Neuron (in vitro differentiated cells): ENCODE measurements at regions not wholly inside any gene's neighbourhood (a gene's known extent, or its start where the extent isn't known, plus 50 kb on each side); places are given as distances from the start of the nearest gene placed in this dataset.
"Not testable (repeated sequence)": the region's sequence is repeated elsewhere in the genome, so short reads cannot be mapped to it uniquely, and the experiment has no call there.

Experiments used
- H2AFZ ChIP-seq: one replicate; pipeline ENCODE4 v1.6.1; 2013; ENCODE audit warnings: low read depth, mild to moderate bottlenecking, inconsistent platforms, low read length, moderate library complexity
- H3K27me3 ChIP-seq: one replicate; pipeline ENCODE4 v1.6.1; 2013; ENCODE audit warnings: low read length; ENCODE audit not compliant: insufficient read depth
- H3K36me3 ChIP-seq: one replicate; pipeline ENCODE4 v1.6.1; 2013; ENCODE audit warnings: low read length; ENCODE audit not compliant: insufficient read depth
- H3K4me1 ChIP-seq: one replicate; pipeline ENCODE4 v1.6.1; 2013; ENCODE audit warnings: low read length; ENCODE audit not compliant: insufficient read depth
- H3K4me3 ChIP-seq: 2 replicates; pipeline ENCODE4 v1.5.1; 2013; ENCODE audit warnings: mild to moderate bottlenecking, low read length, moderate library complexity
- H3K9me3 ChIP-seq: one replicate; pipeline ENCODE4 v1.6.1; 2013; ENCODE audit warnings: low read length

DNA sequence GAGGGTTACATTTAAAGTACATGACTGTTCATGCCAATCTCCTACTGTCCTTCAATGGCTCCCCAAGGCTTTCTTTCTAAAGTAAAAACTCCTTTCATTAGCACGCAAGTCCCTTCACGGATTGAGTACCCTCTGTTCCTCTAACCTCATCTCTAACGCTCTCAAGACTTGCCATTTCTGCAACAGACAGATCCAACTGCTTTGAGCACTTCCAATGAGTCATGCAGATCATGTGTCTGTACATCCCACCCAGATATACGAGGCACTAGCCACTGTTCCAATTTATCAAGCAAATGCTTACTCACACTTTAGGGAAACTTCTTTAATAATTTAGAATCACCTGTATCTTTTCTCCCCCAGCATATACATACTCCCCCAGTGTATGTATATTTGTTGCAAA, 332.5 kb upstream of the ZFP42 start:
- H3K9me3 ChIP-seq = no peaks in the 10 kb centered on the region
- H3K27me3 ChIP-seq = no peaks in the 10 kb centered on the region
- no peak overlapping the region for H2AFZ ChIP-seq
- H3K4me3 ChIP-seq = no peak overlapping the region
- no peaks in the 10 kb centered on the region for H3K4me1 ChIP-seq
- H3K36me3 ChIP-seq = no peaks in the 10 kb centered on the region

GRCh38 chr4:187664011-187664410, 331.6 kb upstream of the ZFP42 start:
- Histone ChIP-seq H3K36me3 (no peaks in the 10 kb centered on the region), H3K27me3 (no peaks in the 10 kb centered on the region), H3K4me3 (no peak overlapping the region), H3K9me3 (no peaks in the 10 kb centered on the region), H3K4me1 (no peaks in the 10 kb centered on the region), H2AFZ (no peak overlapping the region)

- Histone ChIP-seq H3K4me3 (no peak overlapping the region), H3K9me3 (no peaks in the 10 kb centered on the region), H3K4me1 (no peaks in the 10 kb centered on the region), H3K27me3 (no peaks in the 10 kb centered on the region), H3K36me3 (no peaks in the 10 kb centered on the region), H2AFZ (no peak overlapping the region)
Observed at GRCh38 chr4:187665086-187665485, 330.5 kb upstream of the ZFP42 start.

GRCh38 chr4:187666034-187666433, 329.5 kb upstream of the ZFP42 start:
- Histone ChIP-seq H2AFZ (no peak overlapping the region), H3K36me3 (no peaks in the 10 kb centered on the region), H3K9me3 (no peaks in the 10 kb centered on the region), H3K4me3 (no peak overlapping the region), H3K4me1 (no peaks in the 10 kb centered on the region), H3K27me3 (no peaks in the 10 kb centered on the region)

- Histone ChIP-seq H3K4me1 (no peaks in the 10 kb centered on the region), H3K27me3 (no peaks in the 10 kb centered on the region), H3K36me3 (no peaks in the 10 kb centered on the region), H3K9me3 (no peaks in the 10 kb centered on the region), H2AFZ (no peak overlapping the region), H3K4me3 (no peak overlapping the region)
Observed at GRCh38 chr4:187666697-187667494, 328.7 kb upstream of the ZFP42 start.

DNA sequence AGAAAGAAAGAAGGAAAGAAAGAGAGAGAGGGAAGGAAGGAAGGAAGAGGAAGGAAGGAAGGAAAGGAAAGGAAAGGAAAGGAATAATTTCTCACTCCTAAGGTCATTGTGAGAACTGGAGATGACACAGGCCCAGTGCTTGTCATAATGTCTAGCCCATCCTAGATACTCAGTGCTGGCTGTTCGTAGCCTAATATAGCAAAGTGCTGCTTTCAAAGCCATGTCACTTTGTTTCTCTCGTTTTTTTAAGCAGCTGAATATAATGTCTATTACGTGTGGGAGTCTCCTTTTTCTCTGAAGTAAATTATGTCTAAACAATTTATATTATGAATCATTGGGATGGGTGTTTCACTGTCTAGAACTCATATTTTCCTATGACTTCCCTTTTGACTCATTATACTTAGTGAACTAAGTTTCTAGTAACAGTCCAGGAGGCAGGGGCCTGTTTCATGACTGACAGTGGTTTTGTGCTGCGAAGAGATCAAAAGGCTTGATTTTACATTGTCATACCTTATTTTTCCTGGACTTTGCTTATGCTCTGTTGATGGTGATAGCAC, 327.0 kb upstream of the ZFP42 start:
- Histone ChIP-seq H3K9me3 (no peaks in the 10 kb centered on the region), H3K4me1 (no peaks in the 10 kb centered on the region), H3K4me3 (no peak overlapping the region), H3K27me3 (no peaks in the 10 kb centered on the region), H2AFZ (no peak overlapping the region), H3K36me3 (no peaks in the 10 kb centered on the region)

DNA sequence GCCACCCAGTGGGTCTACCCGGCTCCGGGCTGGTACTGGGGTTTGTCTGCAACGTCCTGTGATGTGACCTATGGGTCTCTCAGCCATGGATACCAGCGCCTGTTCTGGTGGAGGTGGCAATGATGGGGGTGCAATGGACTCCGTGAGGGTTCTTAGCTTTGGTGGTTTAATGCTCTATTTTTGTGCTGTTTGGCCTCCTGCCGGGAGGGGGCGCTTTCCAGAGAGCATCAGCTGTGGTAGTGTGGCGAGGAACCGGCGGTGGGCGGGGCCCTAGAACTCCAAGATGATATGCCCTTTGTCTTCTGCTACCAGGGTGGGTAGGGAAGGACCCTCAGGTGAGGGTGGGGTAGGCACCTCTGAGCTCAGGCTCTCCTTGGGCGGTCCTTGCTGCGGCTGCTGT, 324.1 kb upstream of the ZFP42 start:
- not testable (repeated sequence) for H3K9me3 ChIP-seq, H2AFZ ChIP-seq, H3K4me3 ChIP-seq, H3K27me3 ChIP-seq, H3K4me1 ChIP-seq, H3K36me3 ChIP-seq

GRCh38 chr4:187671958-187672357, 323.6 kb upstream of the ZFP42 start:
- not testable (repeated sequence) for H3K4me3 ChIP-seq

DNA sequence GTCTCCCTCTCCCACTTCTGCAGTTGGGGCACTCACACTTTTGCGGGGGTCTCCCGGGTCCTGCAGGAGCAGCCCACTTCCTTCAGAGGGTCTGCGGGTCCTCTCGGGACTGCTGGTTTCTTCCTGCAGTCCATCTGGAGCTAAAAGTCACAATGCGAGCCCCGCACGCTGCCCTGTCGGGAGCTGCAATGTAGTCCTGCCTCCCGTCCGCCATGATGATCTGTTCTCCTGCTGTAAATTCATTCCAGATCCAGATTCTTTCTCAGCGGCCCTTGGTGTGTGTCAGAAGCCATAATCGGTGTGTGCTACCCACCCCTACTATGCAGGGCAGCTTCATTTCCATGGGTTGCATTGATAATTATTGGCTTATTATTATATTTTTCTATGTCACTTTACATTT, 323.0 kb upstream of the ZFP42 start:
- H2AFZ ChIP-seq, H3K4me3 ChIP-seq: not testable (repeated sequence)

More at GRCh38 chr4:187671958-187672357, 323.6 kb upstream of the ZFP42 start:
- not testable (repeated sequence) for H3K4me1 ChIP-seq, H2AFZ ChIP-seq, H3K36me3 ChIP-seq, H3K27me3 ChIP-seq, H3K9me3 ChIP-seq

GRCh38 chr4:187679450-187679849, 316.1 kb upstream of the ZFP42 start:
- H3K4me3 ChIP-seq = no peak overlapping the region
- H3K4me1 ChIP-seq = no peaks in the 10 kb centered on the region
- no peaks in the 10 kb centered on the region for H3K36me3 ChIP-seq
- H2AFZ ChIP-seq = no peak overlapping the region
- H3K9me3 ChIP-seq = no peaks in the 10 kb centered on the region
- H3K27me3 ChIP-seq = no peaks in the 10 kb centered on the region

More for the DNA sequence above, 323.0 kb upstream of the ZFP42 start:
- H3K27me3 ChIP-seq, H3K9me3 ChIP-seq, H3K36me3 ChIP-seq, H3K4me1 ChIP-seq: not testable (repeated sequence)

DNA sequence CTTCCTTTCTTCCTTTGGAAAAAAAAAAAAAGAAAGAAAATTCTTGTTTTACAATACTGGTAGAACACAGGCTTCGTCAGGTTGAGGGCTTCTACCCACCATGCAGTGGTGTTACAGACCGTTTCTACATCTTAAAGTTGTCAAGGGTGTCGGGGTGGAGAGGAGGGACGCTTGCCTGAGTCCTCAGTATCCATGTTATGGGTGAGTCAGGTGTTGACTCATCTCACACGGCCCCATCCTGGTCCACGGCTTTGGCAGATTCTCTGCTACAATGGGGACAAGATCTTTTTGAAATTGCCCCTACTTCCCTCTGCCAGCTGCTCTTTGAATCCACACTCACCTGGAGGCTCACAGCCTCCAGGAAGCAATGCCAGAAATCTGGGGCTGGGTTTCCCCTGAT, 310.3 kb upstream of the ZFP42 start:
- H2AFZ ChIP-seq = no peak overlapping the region
- H3K27me3 ChIP-seq = no peaks in the 10 kb centered on the region
- H3K4me1 ChIP-seq = no peaks in the 10 kb centered on the region
- no peaks in the 10 kb centered on the region for H3K9me3 ChIP-seq
- H3K36me3 ChIP-seq = no peaks in the 10 kb centered on the region
- H3K4me3 ChIP-seq = no peak overlapping the region

GRCh38 chr4:187687697-187688096, 307.9 kb upstream of the ZFP42 start:
- no peaks in the 10 kb centered on the region for H3K36me3 ChIP-seq
- H3K4me3 ChIP-seq = no peak overlapping the region
- no peaks in the 10 kb centered on the region for H3K4me1 ChIP-seq
- H3K9me3 ChIP-seq = no peaks in the 10 kb centered on the region
- no peaks in the 10 kb centered on the region for H3K27me3 ChIP-seq
- no peak overlapping the region for H2AFZ ChIP-seq

GRCh38 chr4:187692626-187693025, 302.9 kb upstream of the ZFP42 start:
- Histone ChIP-seq H3K9me3 (no peaks in the 10 kb centered on the region), H3K27me3 (no peaks in the 10 kb centered on the region), H2AFZ (no peak overlapping the region), H3K36me3 (no peaks in the 10 kb centered on the region), H3K4me1 (no peaks in the 10 kb centered on the region), H3K4me3 (no peak overlapping the region)

DNA sequence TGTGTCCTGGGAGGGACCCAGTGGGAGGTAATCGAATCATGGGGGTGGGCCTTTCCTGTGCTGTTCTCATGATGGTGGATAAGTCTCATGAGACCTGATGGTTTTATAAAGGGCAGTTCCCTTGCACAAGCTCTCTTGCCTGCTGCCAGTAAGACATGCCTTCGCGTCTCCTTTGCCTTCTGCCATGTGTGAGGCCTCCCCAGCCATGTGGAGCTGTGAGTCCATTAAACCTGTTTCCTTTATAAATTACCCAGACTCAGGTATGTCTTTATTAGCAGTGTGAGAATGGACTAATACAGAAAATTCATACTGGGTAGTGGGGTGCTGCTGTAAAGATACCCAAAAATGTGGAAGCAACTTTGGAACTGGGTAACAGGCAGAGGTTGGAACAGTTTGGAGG, 300.0 kb upstream of the ZFP42 start:
- H2AFZ ChIP-seq, H3K27me3 ChIP-seq, H3K4me3 ChIP-seq, H3K36me3 ChIP-seq, H3K9me3 ChIP-seq, H3K4me1 ChIP-seq: not testable (repeated sequence)
